WERI-Rb-1 (cell line): ENCODE measurements at regions not wholly inside any gene's neighbourhood (a gene's known extent, or its start where the extent isn't known, plus 50 kb on each side); places are given as distances from the start of the nearest gene placed in this dataset.

Source experiments
- DNase-seq: peaks from one replicate; pipeline ENCODE4 v3.0.0-alpha.2; 2020
- H3K27ac ChIP-seq: fragments of 250-450 bp; sonication (Bioruptor Pico); 2 replicates; pipeline ENCODE4 v1.5.1; 2020; ENCODE audit warnings: mild to moderate bottlenecking, moderate library complexity
- H3K27me3 ChIP-seq: fragments of 250-450 bp; sonication (Bioruptor Pico); 2 replicates; pipeline ENCODE4 v1.5.1; 2021; ENCODE audit warnings: mild to moderate bottlenecking, low read depth, moderate library complexity; ENCODE audit not compliant: insufficient read depth, severe bottlenecking
- H3K36me3 ChIP-seq: fragments of 250-450 bp; sonication (Bioruptor Pico); 2 replicates; pipeline ENCODE4 v1.5.1; 2020; ENCODE audit warnings: mild to moderate bottlenecking, moderate library complexity
- H3K4me3 ChIP-seq: 2 replicates; pipeline ENCODE4 v1.5.1; 2011; ENCODE audit warnings: low read depth, mild to moderate bottlenecking, control low read depth, low read length
- H3K9me3 ChIP-seq: fragments of 250-450 bp; sonication (Bioruptor Pico); 2 replicates; pipeline ENCODE4 v1.5.1; 2021; ENCODE audit warnings: mild to moderate bottlenecking, moderate library complexity; ENCODE audit not compliant: severe bottlenecking
- TF ChIP-seq, protein P1 (sequence below): IDR thresholded peaks from 2 replicates; pipeline ENCODE4 v1.5.1; 2011; ENCODE audit warnings: low read depth, mild to moderate bottlenecking, control low read depth, inconsistent platforms, low read length

- TF ChIP-seq, protein P1, sequence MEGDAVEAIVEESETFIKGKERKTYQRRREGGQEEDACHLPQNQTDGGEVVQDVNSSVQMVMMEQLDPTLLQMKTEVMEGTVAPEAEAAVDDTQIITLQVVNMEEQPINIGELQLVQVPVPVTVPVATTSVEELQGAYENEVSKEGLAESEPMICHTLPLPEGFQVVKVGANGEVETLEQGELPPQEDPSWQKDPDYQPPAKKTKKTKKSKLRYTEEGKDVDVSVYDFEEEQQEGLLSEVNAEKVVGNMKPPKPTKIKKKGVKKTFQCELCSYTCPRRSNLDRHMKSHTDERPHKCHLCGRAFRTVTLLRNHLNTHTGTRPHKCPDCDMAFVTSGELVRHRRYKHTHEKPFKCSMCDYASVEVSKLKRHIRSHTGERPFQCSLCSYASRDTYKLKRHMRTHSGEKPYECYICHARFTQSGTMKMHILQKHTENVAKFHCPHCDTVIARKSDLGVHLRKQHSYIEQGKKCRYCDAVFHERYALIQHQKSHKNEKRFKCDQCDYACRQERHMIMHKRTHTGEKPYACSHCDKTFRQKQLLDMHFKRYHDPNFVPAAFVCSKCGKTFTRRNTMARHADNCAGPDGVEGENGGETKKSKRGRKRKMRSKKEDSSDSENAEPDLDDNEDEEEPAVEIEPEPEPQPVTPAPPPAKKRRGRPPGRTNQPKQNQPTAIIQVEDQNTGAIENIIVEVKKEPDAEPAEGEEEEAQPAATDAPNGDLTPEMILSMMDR, result no peak
- DNase-seq, result no peak
- no peaks in the 10 kb centered on the region for H3K9me3 ChIP-seq
- H3K27me3 ChIP-seq, result peaks cover 49% of the 10 kb centered on the region
- no peak overlapping the region for H3K27ac ChIP-seq
- H3K4me3 ChIP-seq, result no peak overlapping the region
- no peaks in the 10 kb centered on the region for H3K36me3 ChIP-seq
Observed at GRCh38 chr7:153859239-153859638, 193.0 kb upstream of the DPP6 start.

GRCh38 chr7:153886506-153887441, 165.4 kb upstream of the DPP6 start:
- H3K27ac ChIP-seq, result no peak overlapping the region
- H3K9me3 ChIP-seq, result peaks cover 6% of the 10 kb centered on the region
- no peaks in the 10 kb centered on the region for H3K36me3 ChIP-seq
- DNase-seq, result no peak
- TF ChIP-seq, protein P1, result no peak
- H3K4me3 ChIP-seq, result no peak overlapping the region
- peaks cover 86% of the 10 kb centered on the region for H3K27me3 ChIP-seq

DNA sequence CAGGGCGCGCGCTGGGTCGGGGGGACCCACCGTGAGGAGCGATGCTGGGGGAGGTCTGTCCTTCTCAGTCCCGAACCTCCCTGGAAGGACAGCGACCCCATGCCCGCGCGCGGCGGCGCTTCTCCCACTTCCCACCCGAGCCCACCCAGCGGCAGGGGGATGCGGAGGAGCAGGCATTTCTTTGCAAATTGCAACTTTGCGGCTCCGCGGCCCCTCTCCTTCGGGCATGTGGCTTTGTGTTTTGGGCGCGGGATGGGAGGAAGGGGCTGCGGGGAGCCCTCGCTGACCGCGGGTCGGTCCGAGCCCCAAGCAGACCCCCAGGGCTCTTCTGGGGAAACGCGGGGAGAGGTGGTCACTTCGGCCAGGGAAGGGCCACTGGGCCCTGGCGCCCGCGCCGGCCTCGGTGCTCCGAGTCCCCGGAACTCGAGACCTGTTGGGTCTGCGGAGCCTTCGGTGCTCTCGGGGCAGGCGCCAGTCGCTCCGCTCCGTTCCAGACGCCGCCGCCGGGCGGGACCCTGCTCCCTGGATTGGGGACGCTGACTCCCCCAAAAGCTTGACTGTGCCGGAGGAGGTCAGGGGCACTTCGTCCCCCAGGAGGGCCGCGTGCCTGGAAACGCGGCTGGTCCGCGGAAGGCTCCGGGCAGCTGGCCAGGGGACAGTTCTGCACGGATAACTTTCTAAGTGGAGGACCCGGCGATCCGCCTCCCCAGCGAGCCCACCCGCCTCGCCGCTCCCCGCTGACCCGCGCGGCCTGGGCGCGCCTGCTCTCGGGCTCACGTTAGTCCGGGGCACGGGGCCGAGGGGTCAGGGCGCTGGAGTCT, 164.2 kb upstream of the DPP6 start:
- H3K27ac ChIP-seq, result no peak overlapping the region
- peaks cover 78% of the 10 kb centered on the region for H3K27me3 ChIP-seq
- H3K9me3 ChIP-seq, result peaks cover 6% of the 10 kb centered on the region
- H3K4me3 ChIP-seq, result no peak overlapping the region
- no peaks in the 10 kb centered on the region for H3K36me3 ChIP-seq
- TF ChIP-seq, protein P1, result no peak
- DNase-seq, result no peak

DNA sequence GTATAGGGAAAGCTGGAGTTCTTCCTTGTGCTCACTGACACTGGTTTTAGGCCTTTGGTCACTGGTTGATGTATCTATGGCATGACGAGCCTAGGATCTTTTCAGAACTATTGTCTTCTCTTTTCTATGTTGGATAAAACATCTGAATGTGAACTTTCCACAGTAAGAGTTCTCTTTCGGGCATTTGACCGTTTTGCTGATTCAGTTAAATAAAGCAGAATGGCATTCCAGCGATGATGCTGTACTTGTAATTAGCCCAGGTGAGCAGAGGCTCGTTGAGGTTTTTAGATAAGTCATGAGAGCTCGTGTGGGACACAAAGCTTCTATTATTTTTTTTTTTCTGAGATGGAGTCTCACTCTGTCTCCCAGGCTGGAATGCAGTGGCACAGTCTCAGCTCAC, 160.2 kb upstream of the DPP6 start:
- peaks cover 2% of the 10 kb centered on the region for H3K9me3 ChIP-seq
- H3K4me3 ChIP-seq, result no peak overlapping the region
- no peaks in the 10 kb centered on the region for H3K36me3 ChIP-seq
- H3K27ac ChIP-seq, result no peak overlapping the region
- TF ChIP-seq, protein P1, result no peak
- H3K27me3 ChIP-seq, result peaks cover 80% of the 10 kb centered on the region
- DNase-seq, result no peak

- no peak for DNase-seq
- TF ChIP-seq, protein P1, result no peak
Observed at GRCh38 chr7:153902862-153903261, 149.3 kb upstream of the DPP6 start.

More at GRCh38 chr7:153902862-153903261, 149.3 kb upstream of the DPP6 start:
- Histone ChIP-seq H3K36me3 (no peaks in the 10 kb centered on the region), H3K27ac (no peak overlapping the region), H3K27me3 (peaks cover 63% of the 10 kb centered on the region), H3K9me3 (no peaks in the 10 kb centered on the region), H3K4me3 (no peak overlapping the region)
